ENCODE measurements at regions not wholly inside any gene's neighbourhood (a gene's known extent, or its start where the extent isn't known, plus 50 kb on each side); places are given as distances from the start of the nearest gene placed in this dataset.
"Not testable (repeated sequence)": the region's sequence is repeated elsewhere in the genome, so short reads cannot be mapped to it uniquely, and the experiment has no call there.

DNA sequence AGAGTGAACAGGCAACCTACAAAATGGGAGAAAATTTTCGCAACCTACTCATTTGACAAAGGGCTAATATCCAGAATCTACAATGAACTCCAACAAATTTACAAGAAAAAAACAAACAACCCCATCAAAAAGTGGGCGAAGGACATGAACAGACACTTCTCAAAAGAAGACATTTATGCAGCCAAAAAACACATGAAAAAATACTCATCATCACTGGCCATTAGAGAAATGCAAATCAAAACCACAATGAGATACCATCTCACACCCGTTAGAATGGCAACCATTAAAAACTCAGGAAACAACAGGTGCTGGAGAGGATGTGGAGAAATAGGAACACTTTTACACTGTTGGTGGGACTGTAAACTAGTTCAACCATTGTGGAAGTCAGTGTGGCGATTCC is 117.0 kb upstream of the CTAGE1 start:
- TF ChIP-seq CTCF, POLR2A (IDR thresholded peaks at IDR 0.05): not testable (repeated sequence)

Data from Peyer's patch (tissue), 4 donors.